DND-41 (cell line): ENCODE measurements at regions not wholly inside any gene's neighbourhood (a gene's known extent, or its start where the extent isn't known, plus 50 kb on each side); places are given as distances from the start of the nearest gene placed in this dataset.

Experiments used
- CTCF ChIP-seq: IDR thresholded peaks from 2 replicates; pipeline ENCODE4 v1.5.1; 2012; ENCODE audit warnings: borderline replicate concordance, low read length, moderate library complexity, mild to moderate bottlenecking; ENCODE audit not compliant: poor library complexity, severe bottlenecking; ENCODE audit errors: extremely low read depth
- EZH2 ChIP-seq: IDR thresholded peaks from 3 replicates; pipeline ENCODE4 v1.6.1; 2012; ENCODE audit warnings: borderline replicate concordance, low read depth, mild to moderate bottlenecking, moderate library complexity, low read length, inconsistent platforms; ENCODE audit not compliant: severe bottlenecking

DNA sequence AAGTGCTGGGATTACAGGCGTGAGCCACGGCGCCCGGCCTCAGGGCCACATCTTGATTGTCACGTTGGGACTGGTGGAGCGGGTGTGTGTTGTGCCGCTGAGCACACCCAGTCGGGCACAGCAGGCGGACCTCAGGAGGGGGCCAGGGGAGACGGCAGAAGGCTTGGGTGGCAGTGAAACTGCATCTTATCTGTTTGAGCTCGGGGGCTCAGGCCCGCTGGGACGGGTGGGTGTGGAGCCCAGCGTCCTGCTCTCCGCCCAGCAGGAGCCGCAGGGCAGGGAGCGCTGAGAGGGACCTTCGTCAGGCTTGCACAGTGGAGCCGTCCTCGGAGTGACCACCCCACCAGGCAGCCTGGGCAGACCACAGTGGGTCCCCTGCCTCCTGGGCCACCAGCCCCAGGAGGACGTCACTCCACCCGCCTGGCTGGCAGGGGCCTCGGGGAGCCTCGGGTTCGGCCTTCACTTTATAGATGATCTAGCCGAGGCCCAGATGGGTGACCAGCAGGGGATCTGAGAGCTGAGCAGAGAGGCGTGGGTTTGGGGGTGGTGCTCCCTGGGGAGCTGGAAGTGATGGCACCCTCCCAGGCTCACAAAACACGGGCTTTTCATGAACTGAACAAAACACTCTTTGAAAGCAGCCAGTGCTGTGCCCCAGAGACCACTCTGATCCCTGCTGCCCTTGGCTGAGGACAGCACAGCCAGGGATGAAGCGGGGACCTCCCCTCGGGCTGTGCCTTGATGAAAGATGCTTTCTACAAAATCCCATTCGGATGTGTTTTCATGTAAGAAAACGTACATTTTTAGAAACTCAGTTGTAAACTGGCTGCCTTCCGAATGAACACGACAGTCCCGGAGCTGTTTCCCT is 181.1 kb downstream of the SEC14L1 start:
- TF ChIP-seq EZH2 = no peak
- no peak for TF ChIP-seq CTCF
